Gastroesophageal sphincter (tissue), 3 donors: ENCODE measurements at regions not wholly inside any gene's neighbourhood (a gene's known extent, or its start where the extent isn't known, plus 50 kb on each side); places are given as distances from the start of the nearest gene placed in this dataset.

Experiments
- EP300 ChIP-seq: sonication (generic); formaldehyde crosslinking; IDR thresholded peaks from one replicate; pipeline ENCODE4 v1.6.1; 2017; ENCODE audit warnings: antibody characterized with exemption, mild to moderate bottlenecking
- POLR2A ChIP-seq, 2 donors: fragments of 450-650 bp; IDR thresholded peaks; one replicate each; pipeline ENCODE4 v1.6.1; 2017; ENCODE audit warnings: antibody characterized with exemption in 2 of 2, mild to moderate bottlenecking in 2 of 2, moderate library complexity in 1 of 2
- POLR2AphosphoS5 ChIP-seq: sonication (generic); formaldehyde crosslinking; IDR thresholded peaks from one replicate; pipeline ENCODE4 v1.6.1; 2017; ENCODE audit warnings: antibody characterized with exemption
- TF ChIP-seq, protein P1 (sequence below), 4 experiments: fragments of 200-600 bp in 2 of 4; fragments of 450-650 bp in 2 of 4; sonication (generic) in 1 of 4; IDR thresholded peaks; one replicate each; pipeline ENCODE4 v1.5.1; 2017 to 2019; ENCODE audit warnings: antibody characterized with exemption in 4 of 4, mild to moderate bottlenecking in 2 of 4, moderate library complexity in 2 of 4

DNA sequence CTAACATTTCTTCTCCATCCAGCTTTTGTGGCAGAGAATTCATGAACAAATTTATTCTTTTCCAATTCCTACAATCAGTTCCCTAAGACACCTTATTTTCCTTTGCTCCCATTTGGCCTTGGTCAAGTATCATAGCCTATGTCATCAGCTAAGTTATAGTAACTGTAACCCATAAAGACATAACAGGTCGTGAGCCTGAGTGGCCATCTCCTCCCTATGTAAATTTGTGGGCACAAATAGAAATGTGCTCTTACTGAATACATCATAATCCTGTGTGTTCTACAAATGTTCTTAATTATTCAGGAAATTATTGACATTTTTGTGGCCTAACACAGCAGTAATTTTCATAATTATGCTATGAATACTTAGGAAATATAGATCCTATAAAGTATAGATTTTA lies 108.9 kb upstream of the ZNF717 start:
- TF ChIP-seq, protein P1, sequence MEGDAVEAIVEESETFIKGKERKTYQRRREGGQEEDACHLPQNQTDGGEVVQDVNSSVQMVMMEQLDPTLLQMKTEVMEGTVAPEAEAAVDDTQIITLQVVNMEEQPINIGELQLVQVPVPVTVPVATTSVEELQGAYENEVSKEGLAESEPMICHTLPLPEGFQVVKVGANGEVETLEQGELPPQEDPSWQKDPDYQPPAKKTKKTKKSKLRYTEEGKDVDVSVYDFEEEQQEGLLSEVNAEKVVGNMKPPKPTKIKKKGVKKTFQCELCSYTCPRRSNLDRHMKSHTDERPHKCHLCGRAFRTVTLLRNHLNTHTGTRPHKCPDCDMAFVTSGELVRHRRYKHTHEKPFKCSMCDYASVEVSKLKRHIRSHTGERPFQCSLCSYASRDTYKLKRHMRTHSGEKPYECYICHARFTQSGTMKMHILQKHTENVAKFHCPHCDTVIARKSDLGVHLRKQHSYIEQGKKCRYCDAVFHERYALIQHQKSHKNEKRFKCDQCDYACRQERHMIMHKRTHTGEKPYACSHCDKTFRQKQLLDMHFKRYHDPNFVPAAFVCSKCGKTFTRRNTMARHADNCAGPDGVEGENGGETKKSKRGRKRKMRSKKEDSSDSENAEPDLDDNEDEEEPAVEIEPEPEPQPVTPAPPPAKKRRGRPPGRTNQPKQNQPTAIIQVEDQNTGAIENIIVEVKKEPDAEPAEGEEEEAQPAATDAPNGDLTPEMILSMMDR (IDR thresholded peaks at IDR 0.05): no peak
- TF ChIP-seq POLR2AphosphoS5 (no peak), POLR2A (IDR thresholded peaks at IDR 0.05) (no peak), EP300 (no peak)
